Caco-2 (cell line): ENCODE measurements at regions not wholly inside any gene's neighbourhood (a gene's known extent, or its start where the extent isn't known, plus 50 kb on each side); places are given as distances from the start of the nearest gene placed in this dataset.

Experiments used
- BruUV-seq: library from RNA; stranded (reverse); fragments of 400-500 nt; replicated peaks from 2 replicates; lab custom pipeline; 2021; lab: Mats Ljungman, UMichigan
- CTCF ChIA-PET: fragments of 300-600 bp; sonication (Branson Sonifier 250); formaldehyde crosslinking; loops from one replicate; lab custom pipeline; 2022; ENCODE audit warnings: antibody characterized with exemption; lab: Charles Lee
- POLR2A ChIA-PET: fragments of 300-600 bp; sonication (Branson Sonifier 250); formaldehyde crosslinking; loops from one replicate; lab custom pipeline; 2022; ENCODE audit warnings: antibody characterized with exemption; lab: Charles Lee
- DNase-seq, 2 experiments: peaks; one replicate each; pipeline versions ENCODE4 v3.0.0 to v3.0.0-alpha.2; 2020 to 2022
- H3K27me3 ChIP-seq: replicated peaks from 2 replicates; pipeline ENCODE4 v1.6.0; 2011; ENCODE audit warnings: low read length; ENCODE audit not compliant: control insufficient read depth, insufficient read depth
- H3K36me3 ChIP-seq: 2 replicates; pipeline ENCODE4 v1.5.1; 2011; ENCODE audit warnings: low read length; ENCODE audit not compliant: control insufficient read depth, insufficient read depth
- H3K4me1 ChIP-seq: fragments of 250-450 bp; sonication (Bioruptor Pico); 2 replicates; pipeline ENCODE4 v1.5.1; 2020; ENCODE audit warnings: mild to moderate bottlenecking
- H3K4me3 ChIP-seq: 2 replicates; pipeline ENCODE4 v1.5.1; 2011; ENCODE audit warnings: low read depth, mild to moderate bottlenecking, control low read depth, low read length
- H3K9me3 ChIP-seq: fragments of 250-450 bp; sonication (Bioruptor Pico); 2 replicates; pipeline ENCODE4 v1.5.1; 2020; ENCODE audit warnings: mild to moderate bottlenecking, moderate library complexity
- H3K27ac Mint-ChIP-seq: one replicate; pipeline ENCODE4 v1.8.0; 2022; ENCODE audit warnings: mixed read lengths; ENCODE audit not compliant: unreplicated experiment
- H3K27me3 Mint-ChIP-seq: one replicate; pipeline ENCODE4 v1.8.0; 2022; ENCODE audit warnings: mixed read lengths; ENCODE audit not compliant: insufficient read depth, unreplicated experiment
- H3K36me3 Mint-ChIP-seq: one replicate; pipeline ENCODE4 v1.8.0; 2022; ENCODE audit warnings: mild to moderate bottlenecking, mixed read lengths; ENCODE audit not compliant: insufficient read depth, unreplicated experiment
- H3K4me1 Mint-ChIP-seq: one replicate; pipeline ENCODE4 v1.8.0; 2022; ENCODE audit warnings: low read depth, mixed read lengths; ENCODE audit not compliant: unreplicated experiment
- H3K4me3 Mint-ChIP-seq: one replicate; pipeline ENCODE4 v1.8.0; 2022; ENCODE audit warnings: mild to moderate bottlenecking, moderate library complexity, mixed read lengths; ENCODE audit not compliant: unreplicated experiment
- H3K9me3 Mint-ChIP-seq: one replicate; pipeline ENCODE4 v1.8.0; 2022; ENCODE audit warnings: mixed read lengths; ENCODE audit not compliant: unreplicated experiment
- CTCF ChIP-seq, 2 experiments: fragments of 200-600 bp in 1 of 2; IDR thresholded peaks; 1 replicate in 1 of 2; 2 replicates in 1 of 2; pipeline versions ENCODE4 v1.5.1 to v1.8.0; 2011 to 2022; ENCODE audit warnings: antibody characterized with exemption in 1 of 2, control low read depth in 1 of 2, inconsistent platforms in 1 of 2, low read depth in 1 of 2, low read length in 1 of 2, mild to moderate bottlenecking in 1 of 2, moderate library complexity in 1 of 2; ENCODE audit not compliant: insufficient read depth in 1 of 2, severe bottlenecking in 1 of 2, unreplicated experiment in 1 of 2
- intact Hi-C: fragments of 100-400 bp; cut with micrococcal nuclease; formaldehyde crosslinking; loops from one replicate; pipeline ENCODE4 v1.10.0; 2022; ENCODE audit not compliant: unreplicated experiment

GRCh38 chr9:3743901-3744413 is 218.2 kb upstream of the RFX3 start:
- Histone ChIP-seq H3K4me1 (no peaks in the 10 kb centered on the region; the same call in 1 of the 2 replicates), H3K9me3 (no peaks in the 10 kb centered on the region), H3K4me3 (no peak overlapping the region), H3K36me3 (no peaks in the 10 kb centered on the region), H3K27me3 (no peaks in the 10 kb centered on the region)
- Mint-ChIP-seq H3K4me3 (no peak overlapping the region), H3K9me3 (peaks cover 9% of the 10 kb centered on the region), H3K4me1 (peaks cover 7% of the 10 kb centered on the region), H3K27ac (no peak overlapping the region), H3K27me3 (no peaks in the 10 kb centered on the region), H3K36me3 (no peaks in the 10 kb centered on the region)
- ChIA-PET CTCF (interaction anchor here (0.6 kb wide), 1 partner anchor 262 kb away, joined by 5 read pairs; no protein-coding TSS in a partner anchor), POLR2A (no interaction called here)
- DNase-seq, result no peak
- no peak for TF ChIP-seq CTCF (IDR thresholded peaks at IDR 0.05; ENCODE audit: insufficient read depth in 1 of 2, low read depth in 1 of 2, low read length in 1 of 2, severe bottlenecking in 1 of 2, unreplicated experiment in 1 of 2)
- no TSS peak for BruUV-seq
- intact Hi-C loops, result no loop called here

GRCh38 chr9:3742586-3742985 is 216.8 kb upstream of the RFX3 start:
- Histone ChIP-seq H3K27me3 (no peaks in the 10 kb centered on the region), H3K4me1 (no peaks in the 10 kb centered on the region), H3K9me3 (no peaks in the 10 kb centered on the region), H3K4me3 (no peak overlapping the region), H3K36me3 (no peaks in the 10 kb centered on the region)
- Mint-ChIP-seq H3K36me3 (no peaks in the 10 kb centered on the region), H3K9me3 (peaks cover 1% of the 10 kb centered on the region), H3K4me3 (no peak overlapping the region), H3K27me3 (no peaks in the 10 kb centered on the region), H3K27ac (no peak overlapping the region), H3K4me1 (peaks cover under 1% of the 10 kb centered on the region)
- no peak for TF ChIP-seq CTCF (IDR thresholded peaks at IDR 0.05; ENCODE audit: insufficient read depth in 1 of 2, low read depth in 1 of 2, low read length in 1 of 2, severe bottlenecking in 1 of 2, unreplicated experiment in 1 of 2)
- intact Hi-C loops, result no loop called here
- no TSS peak for BruUV-seq
- no peak for DNase-seq
- POLR2A ChIA-PET, result no interaction called here
- CTCF ChIA-PET, result interaction anchor here (0.8 kb wide), 1 partner anchor 10 kb away, joined by 3 read pairs; no protein-coding TSS in a partner anchor

GRCh38 chr9:3741729-3742128 is 215.9 kb upstream of the RFX3 start:
- H3K4me3 Mint-ChIP-seq, result no peak overlapping the region
- intact Hi-C loops, result no loop called here

More at GRCh38 chr9:3741729-3742128, 215.9 kb upstream of the RFX3 start:
- Histone ChIP-seq H3K36me3 (no peaks in the 10 kb centered on the region), H3K4me1 (no peaks in the 10 kb centered on the region), H3K27me3 (no peaks in the 10 kb centered on the region), H3K9me3 (no peaks in the 10 kb centered on the region), H3K4me3 (no peak overlapping the region)
- CTCF ChIA-PET, result interaction anchor here (0.8 kb wide), 1 partner anchor 9 kb away, joined by 3 read pairs; no protein-coding TSS in a partner anchor
- no peaks in the 10 kb centered on the region for H3K9me3 Mint-ChIP-seq
- peaks cover 3% of the 10 kb centered on the region for H3K4me1 Mint-ChIP-seq
- no peaks in the 10 kb centered on the region for H3K36me3 Mint-ChIP-seq
- POLR2A ChIA-PET, result no interaction called here
- no peaks in the 10 kb centered on the region for H3K27me3 Mint-ChIP-seq
- no peak for TF ChIP-seq CTCF (IDR thresholded peaks at IDR 0.05; ENCODE audit: insufficient read depth in 1 of 2, low read depth in 1 of 2, low read length in 1 of 2, severe bottlenecking in 1 of 2, unreplicated experiment in 1 of 2)
- DNase-seq, result no peak
- no peak overlapping the region for H3K27ac Mint-ChIP-seq
- BruUV-seq, result no TSS peak
